LNCAP (cell line): ENCODE measurements at regions not wholly inside any gene's neighbourhood (a gene's known extent, or its start where the extent isn't known, plus 50 kb on each side); places are given as distances from the start of the nearest gene placed in this dataset.

Experiments used
- TF ChIP-seq, protein P1 (sequence below): fragments of 450-650 bp; IDR thresholded peaks from 2 replicates; pipeline ENCODE4 v1.5.1; 2017; ENCODE audit warnings: mild to moderate bottlenecking

DNA sequence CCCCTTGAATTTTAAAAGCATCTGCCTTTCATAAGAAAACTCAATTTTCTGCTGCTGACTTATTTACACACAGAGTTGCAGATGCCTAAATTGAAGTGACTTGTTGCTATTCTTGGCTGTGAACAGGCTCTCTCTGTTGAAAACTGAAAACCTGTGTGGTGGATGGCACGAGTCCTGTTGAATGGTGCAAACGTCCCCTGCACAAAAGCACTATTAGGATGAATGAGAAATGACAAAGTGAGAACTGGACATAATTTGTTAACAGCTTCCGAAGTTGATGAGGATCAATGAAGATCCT is 201.7 kb upstream of the PREP start:
- TF ChIP-seq, protein P1, sequence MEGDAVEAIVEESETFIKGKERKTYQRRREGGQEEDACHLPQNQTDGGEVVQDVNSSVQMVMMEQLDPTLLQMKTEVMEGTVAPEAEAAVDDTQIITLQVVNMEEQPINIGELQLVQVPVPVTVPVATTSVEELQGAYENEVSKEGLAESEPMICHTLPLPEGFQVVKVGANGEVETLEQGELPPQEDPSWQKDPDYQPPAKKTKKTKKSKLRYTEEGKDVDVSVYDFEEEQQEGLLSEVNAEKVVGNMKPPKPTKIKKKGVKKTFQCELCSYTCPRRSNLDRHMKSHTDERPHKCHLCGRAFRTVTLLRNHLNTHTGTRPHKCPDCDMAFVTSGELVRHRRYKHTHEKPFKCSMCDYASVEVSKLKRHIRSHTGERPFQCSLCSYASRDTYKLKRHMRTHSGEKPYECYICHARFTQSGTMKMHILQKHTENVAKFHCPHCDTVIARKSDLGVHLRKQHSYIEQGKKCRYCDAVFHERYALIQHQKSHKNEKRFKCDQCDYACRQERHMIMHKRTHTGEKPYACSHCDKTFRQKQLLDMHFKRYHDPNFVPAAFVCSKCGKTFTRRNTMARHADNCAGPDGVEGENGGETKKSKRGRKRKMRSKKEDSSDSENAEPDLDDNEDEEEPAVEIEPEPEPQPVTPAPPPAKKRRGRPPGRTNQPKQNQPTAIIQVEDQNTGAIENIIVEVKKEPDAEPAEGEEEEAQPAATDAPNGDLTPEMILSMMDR, result no peak

GRCh38 chr6:105603788-105604586 is 201.1 kb upstream of the PREP start:
- TF ChIP-seq, protein P1, result no peak

GRCh38 chr6:105601541-105602236 is 198.8 kb upstream of the PREP start:
- TF ChIP-seq, protein P1, result no peak

DNA sequence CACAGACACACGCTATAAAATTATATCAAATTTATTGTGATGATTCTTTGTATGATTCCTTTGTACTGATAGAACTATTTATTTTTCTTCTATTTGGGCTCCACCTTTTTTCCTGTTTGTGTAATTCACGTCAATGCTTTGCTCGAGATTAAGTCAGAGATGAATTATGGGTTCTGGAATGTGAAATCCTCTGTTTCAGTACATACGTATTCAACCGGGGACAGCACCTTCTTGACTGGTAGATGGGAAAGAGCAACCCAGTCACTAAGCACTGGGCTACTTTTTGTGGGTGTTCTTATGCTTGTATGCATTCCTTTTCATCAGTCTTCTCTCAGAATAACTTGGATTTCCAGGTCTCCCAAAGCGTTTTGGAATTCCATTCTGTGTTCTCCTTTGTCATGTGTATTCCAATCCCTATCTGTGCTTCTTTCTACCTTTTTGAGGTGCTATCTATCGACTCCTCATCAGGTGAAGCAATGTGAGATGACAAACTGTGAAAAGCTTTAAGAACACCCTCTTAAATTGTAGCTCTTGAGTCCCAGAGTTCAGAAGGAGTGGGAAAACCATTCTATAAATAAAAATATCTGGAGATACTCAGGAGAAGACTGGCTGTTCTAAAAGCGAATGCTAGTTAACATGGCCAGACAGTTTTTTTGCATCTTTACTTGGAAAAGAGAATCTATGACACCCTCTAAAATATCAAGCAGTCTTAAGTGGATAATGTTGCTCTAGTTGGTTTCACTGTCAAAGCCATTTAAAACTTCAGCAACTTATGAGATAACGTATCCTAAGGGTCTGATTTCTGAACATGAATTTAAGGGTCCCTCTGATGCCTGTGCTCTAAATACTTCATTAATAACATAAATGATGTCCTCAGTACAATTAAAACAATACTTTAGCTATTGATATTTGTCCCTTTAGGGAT is 197.7 kb upstream of the PREP start:
- TF ChIP-seq, protein P1, result no peak

- TF ChIP-seq, protein P1, result no peak
Measured at GRCh38 chr6:105598264-105598663, 195.4 kb upstream of the PREP start.

GRCh38 chr6:105596284-105596755 is 193.4 kb upstream of the PREP start:
- TF ChIP-seq, protein P1, result no peak

DNA sequence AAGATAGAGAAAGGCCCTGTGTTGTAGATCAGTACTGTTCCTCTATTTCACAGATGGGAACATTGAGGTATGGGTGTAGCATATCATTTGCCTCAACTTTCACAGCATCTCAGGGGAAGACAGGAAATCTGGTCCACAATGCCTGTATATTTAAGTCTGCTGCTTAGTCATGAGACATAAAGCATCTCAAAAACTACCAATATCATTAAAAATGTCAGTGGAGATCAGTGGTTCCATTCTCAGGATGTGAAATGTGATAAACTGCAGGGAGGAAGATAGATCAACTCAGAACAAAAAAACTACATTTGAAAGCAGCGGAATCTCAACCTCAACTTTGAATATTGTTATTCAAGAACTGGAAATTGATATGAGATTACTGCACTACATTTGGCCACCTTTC is 192.9 kb upstream of the PREP start:
- TF ChIP-seq, protein P1, result no peak
